IMR-90 (cell line): ENCODE measurements at regions not wholly inside any gene's neighbourhood (a gene's known extent, or its start where the extent isn't known, plus 50 kb on each side); places are given as distances from the start of the nearest gene placed in this dataset.

Source experiments
- ATAC-seq: fragments of 200-7000 bp; cut with Tn5 transposase; 2 replicates; pipeline ENCODE4 v1.9.1; 2020; ENCODE audit warnings: low read depth, mild to moderate bottlenecking, moderate library complexity
- BruUV-seq: library from RNA; stranded (reverse); fragments of 400-500 nt; replicated peaks from 2 replicates; lab custom pipeline; 2021; lab: Mats Ljungman, UMichigan
- CTCF ChIA-PET: fragments of 300-600 bp; formaldehyde crosslinking; extraction: SDS; loops from one replicate; lab custom pipeline; 2021; ENCODE audit warnings: antibody characterized with exemption; lab: Yijun Ruan, JAX
- POLR2A ChIA-PET: fragments of 300-600 bp; sonication (Branson Sonifier 250); formaldehyde crosslinking; loops from one replicate; lab custom pipeline; 2022; ENCODE audit warnings: antibody characterized with exemption; ENCODE audit not compliant: unreplicated experiment; lab: Charles Lee
- DNase-seq: peaks from one replicate; pipeline ENCODE4 v3.0.0; 2013
- H2AFZ ChIP-seq: replicated peaks from 2 replicates; pipeline ENCODE3; 2013; ENCODE audit warnings: low read length, mild to moderate bottlenecking; ENCODE audit not compliant: poor library complexity
- H2AK5ac ChIP-seq: 2 replicates; pipeline ENCODE4 v1.6.1; 2013; ENCODE audit warnings: low read depth, low read length, inconsistent platforms
- H2AK9ac ChIP-seq: replicated peaks from 2 replicates; pipeline ENCODE3; 2013; ENCODE audit warnings: mild to moderate bottlenecking, low read depth, low read length, moderate library complexity; ENCODE audit not compliant: poor library complexity
- H2BK120ac ChIP-seq: 2 replicates; pipeline ENCODE4 v1.6.1; 2013; ENCODE audit warnings: low read depth, low read length, inconsistent platforms
- H2BK15ac ChIP-seq: 3 replicates; pipeline ENCODE4 v1.6.1; 2013; ENCODE audit warnings: low read depth, low read length, inconsistent platforms
- H2BK20ac ChIP-seq: 2 replicates; pipeline ENCODE4 v1.6.1; 2013; ENCODE audit warnings: low read depth, mild to moderate bottlenecking, inconsistent platforms, low read length, moderate library complexity
- H2BK5ac ChIP-seq: 2 replicates; pipeline ENCODE4 v1.6.1; 2013; ENCODE audit warnings: mild to moderate bottlenecking, low read depth, low read length, inconsistent platforms; ENCODE audit not compliant: poor library complexity, severe bottlenecking
- H3K14ac ChIP-seq: replicated peaks from 2 replicates; pipeline ENCODE4 v1.6.1; 2013; ENCODE audit warnings: low read depth, low read length, inconsistent platforms
- H3K18ac ChIP-seq: 2 replicates; pipeline ENCODE4 v1.6.1; 2013; ENCODE audit warnings: low read depth, low read length, control low read depth
- H3K23ac ChIP-seq: 2 replicates; pipeline ENCODE4 v1.6.1; 2013; ENCODE audit warnings: low read depth, low read length, inconsistent platforms
- H3K27ac ChIP-seq: 2 replicates; pipeline ENCODE4 v1.5.1; 2013; ENCODE audit warnings: mild to moderate bottlenecking, control low read depth, low read length; ENCODE audit not compliant: insufficient read depth
- H3K27me3 ChIP-seq: 2 replicates; pipeline ENCODE4 v1.6.1; 2013; ENCODE audit warnings: low read length; ENCODE audit not compliant: control insufficient read depth, insufficient read depth
- H3K36me3 ChIP-seq: 2 replicates; pipeline ENCODE4 v1.6.1; 2013; ENCODE audit warnings: low read length, mixed read lengths; ENCODE audit not compliant: control insufficient read depth, insufficient read depth
- H3K4ac ChIP-seq: 2 replicates; pipeline ENCODE4 v1.6.1; 2013; ENCODE audit warnings: low read depth, low read length, inconsistent platforms
- H3K4me1 ChIP-seq: 2 replicates; pipeline ENCODE4 v1.6.1; 2013; ENCODE audit warnings: low read length, mixed read lengths; ENCODE audit not compliant: control insufficient read depth, insufficient read depth
- H3K4me2 ChIP-seq: 2 replicates; pipeline ENCODE4 v1.6.1; 2013; ENCODE audit warnings: low read depth, mild to moderate bottlenecking, control low read depth, low read length, moderate library complexity
- H3K4me3 ChIP-seq: 2 replicates; pipeline ENCODE4 v1.5.1; 2013; ENCODE audit warnings: low read depth, mild to moderate bottlenecking, control low read depth, low read length, moderate library complexity; ENCODE audit not compliant: insufficient read depth
- H3K56ac ChIP-seq: 2 replicates; pipeline ENCODE4 v1.6.1; 2013; ENCODE audit warnings: low read length, inconsistent platforms; ENCODE audit not compliant: insufficient read depth; ENCODE audit errors: extremely low read depth
- H3K79me1 ChIP-seq, 2 experiments: 2 replicates each; pipeline ENCODE4 v1.6.1; 2013; ENCODE audit warnings: low read length in 2 of 2, inconsistent platforms in 1 of 2, low read depth in 1 of 2
- H3K9ac ChIP-seq: 2 replicates; pipeline ENCODE4 v1.6.1; 2013; ENCODE audit warnings: low read depth, low read length, control low read depth
- H3K9me1 ChIP-seq: 2 replicates; pipeline ENCODE4 v1.6.1; 2013; ENCODE audit warnings: low read length, inconsistent platforms; ENCODE audit not compliant: insufficient read depth
- H3K9me3 ChIP-seq: 2 replicates; pipeline ENCODE4 v1.6.1; 2013; ENCODE audit warnings: low read length; ENCODE audit not compliant: control insufficient read depth, insufficient read depth
- H4K20me1 ChIP-seq: 2 replicates; pipeline ENCODE4 v1.6.1; 2013; ENCODE audit warnings: low read length, inconsistent platforms; ENCODE audit not compliant: insufficient read depth
- H4K5ac ChIP-seq: 2 replicates; pipeline ENCODE4 v1.6.1; 2013; ENCODE audit warnings: mild to moderate bottlenecking, low read depth, low read length, control low read depth
- H4K8ac ChIP-seq, 2 experiments: 2 replicates each; pipeline ENCODE4 v1.6.1; 2013; ENCODE audit warnings: low read depth in 2 of 2, low read length in 2 of 2, control low read depth in 1 of 2, inconsistent platforms in 1 of 2
- H4K91ac ChIP-seq: 2 replicates; pipeline ENCODE4 v1.6.1; 2013; ENCODE audit warnings: low read depth, low read length, inconsistent platforms; ENCODE audit not compliant: insufficient read depth
- CHD1 ChIP-seq: IDR thresholded peaks from 2 replicates; pipeline ENCODE4 v1.6.1; 2012; ENCODE audit warnings: low read depth, low read length, improper control_type of control experiment
- ELK1 ChIP-seq: fragments of 150-350 bp; IDR thresholded peaks from 2 replicates; pipeline ENCODE4 v1.6.1; 2016; ENCODE audit warnings: low read depth, mild to moderate bottlenecking, low read length, moderate library complexity, borderline replicate concordance
- FOS ChIP-seq: fragments of 150-350 bp; IDR thresholded peaks from 2 replicates; pipeline ENCODE4 v1.6.1; 2016; ENCODE audit warnings: low read depth, low read length
- MAFK ChIP-seq: IDR thresholded peaks from 2 replicates; pipeline ENCODE4 v1.6.1; 2012; ENCODE audit warnings: low read depth, low read length, improper control_type of control experiment
- MAZ ChIP-seq: IDR thresholded peaks from 2 replicates; pipeline ENCODE4 v1.6.1; 2012; ENCODE audit warnings: low read depth, mild to moderate bottlenecking, low read length, improper control_type of control experiment, moderate library complexity, borderline replicate concordance
- RCOR1 ChIP-seq: IDR thresholded peaks from 2 replicates; pipeline ENCODE4 v1.6.1; 2012; ENCODE audit warnings: mild to moderate bottlenecking, low read length, improper control_type of control experiment; ENCODE audit not compliant: insufficient replicate concordance
- WGBS, 2 experiments: methylation state at CpG; one replicate each; pipeline versions ENCODE4 v1.1.5 to v1.1.7; 2013; ENCODE audit warnings: missing lambda C conversion rate in 2 of 2; ENCODE audit not compliant: insufficient read length in 1 of 2; ENCODE audit errors: extremely low coverage in 2 of 2; 5-methylcytosine and 5-hydroxymethylcytosine counted together
- dilution Hi-C: fragments of 300-500 bp; cut with HindIII; formaldehyde crosslinking; loops from one replicate; pipeline ENCODE4 v1.14.3; 2018; ENCODE audit warnings: low sequenced_read_pairs; ENCODE audit not compliant: unreplicated experiment
- in situ Hi-C: fragments of 300-500 bp; cut with MboI; formaldehyde crosslinking; loops from 3 replicates; pipeline ENCODE4 v1.14.3; 2019; ENCODE audit warnings: low sequenced_read_pairs, inconsistent platforms, mixed read lengths
- intact Hi-C: fragments of 100-400 bp; cut with micrococcal nuclease; formaldehyde crosslinking; loops from 2 replicates; pipeline ENCODE4 v1.10.0; 2022

- H3K4ac ChIP-seq: no peak overlapping the region
- H3K9ac ChIP-seq: no peak overlapping the region
- TF ChIP-seq MAFK (no peak), RCOR1 (no peak), FOS (no peak), CHD1 (no peak), ELK1 (no peak), MAZ (no peak)
- 0 out of 2 replicates have a peak, but pooled peaks cover 2% of the 10 kb centered on the region for H3K9me3 ChIP-seq
- H3K56ac ChIP-seq: no peak overlapping the region
- no peak overlapping the region for H3K4me3 ChIP-seq
- H4K91ac ChIP-seq: no peak overlapping the region
- no peak overlapping the region for H2AFZ ChIP-seq
- no peak overlapping the region for H3K18ac ChIP-seq
- no peaks in the 10 kb centered on the region for H3K9me1 ChIP-seq
- ATAC-seq (no peak), DNase-seq (no peak)
- H3K14ac ChIP-seq: no peak overlapping the region
- H4K5ac ChIP-seq: no peak overlapping the region
- no TSS peak for BruUV-seq
- in situ Hi-C loops: no loop called here
- H3K4me2 ChIP-seq: no peak overlapping the region
- no peaks in the 10 kb centered on the region for H4K20me1 ChIP-seq
- H2BK20ac ChIP-seq: no peak overlapping the region
- H2AK9ac ChIP-seq: no peak overlapping the region
- H2BK120ac ChIP-seq: no peak overlapping the region
- H3K27ac ChIP-seq: no peak overlapping the region
- no peaks in the 10 kb centered on the region for H3K79me1 ChIP-seq
- ChIA-PET POLR2A (no interaction called here), CTCF (no interaction called here)
- no peak overlapping the region for H2BK15ac ChIP-seq
- dilution Hi-C loops: no loop called here
- no peaks in the 10 kb centered on the region for H3K36me3 ChIP-seq
- peaks cover 36% of the 10 kb centered on the region for H3K27me3 ChIP-seq
- H4K8ac ChIP-seq: no peak overlapping the region
- intact Hi-C loops: no loop called here
- no peak overlapping the region for H2AK5ac ChIP-seq
- 60% methylated on average over 2 of the region's 3 CpGs; no CpG with 5 or more reads in 1 of the 2 experiments for WGBS, 2 experiments
- no peak overlapping the region for H2BK5ac ChIP-seq
- H3K4me1 ChIP-seq: no peaks in the 10 kb centered on the region
- no peak overlapping the region for H3K23ac ChIP-seq
Measured at GRCh38 chr9:38295764-38296163, 96.7 kb upstream of the ALDH1B1 start.
